ENCODE measurements at regions not wholly inside any gene's neighbourhood (a gene's known extent, or its start where the extent isn't known, plus 50 kb on each side); places are given as distances from the start of the nearest gene placed in this dataset.

DNA sequence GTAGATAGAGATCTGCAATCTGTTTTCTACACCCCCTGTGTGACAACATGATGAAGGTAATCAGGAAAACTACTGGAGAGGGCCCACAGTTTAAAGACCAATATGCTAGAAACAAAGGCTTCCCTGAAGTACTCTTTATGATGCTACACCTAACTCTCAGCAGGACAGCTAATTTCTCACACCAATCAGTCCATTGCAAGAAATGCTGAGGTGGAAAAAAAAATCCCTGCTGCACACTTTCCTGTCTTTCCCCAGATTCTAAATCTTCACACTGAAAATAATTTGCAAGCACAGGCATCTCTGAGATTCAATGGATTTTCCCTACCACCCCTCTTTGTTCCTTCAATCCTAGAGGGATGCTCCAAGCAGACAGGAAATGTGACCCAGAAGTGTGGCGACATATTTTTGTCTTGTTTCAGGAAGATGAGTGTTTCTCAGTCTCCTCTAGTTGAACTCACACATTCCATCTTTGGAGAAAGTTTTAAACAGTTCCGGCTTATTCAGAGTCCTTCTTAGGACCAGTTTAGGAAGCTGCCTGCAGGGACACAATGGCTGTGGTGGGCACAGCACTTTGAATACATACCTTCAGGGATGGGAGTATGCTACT lies 671.6 kb downstream of the DIAPH3 start:
- TF ChIP-seq CTCF (IDR thresholded peaks at IDR 0.05) (no peak), POLR2A (IDR thresholded peaks at IDR 0.05) (no peak), EP300 (IDR thresholded peaks at IDR 0.05) (no peak)

Data from tibial nerve (tissue), 4 donors.